ENCODE measurements at regions not wholly inside any gene's neighbourhood (a gene's known extent, or its start where the extent isn't known, plus 50 kb on each side); places are given as distances from the start of the nearest gene placed in this dataset.
"Not testable (repeated sequence)": the region's sequence is repeated elsewhere in the genome, so short reads cannot be mapped to it uniquely, and the experiment has no call there.

GRCh38 chr4:77273412-77273811, 116.4 kb downstream of the CCNG2 start:
- H3K36me3 ChIP-seq (ENCODE audit: control insufficient read depth in 2 of 2, insufficient read depth in 2 of 2, low read length in 1 of 2), result no peaks in the 10 kb centered on the region
- no peak overlapping the region for H2AFZ ChIP-seq (ENCODE audit: control insufficient read depth, low read depth, low read length)
- no TSS peak for BruUV-seq (replicated peaks)
- no peak for FAIRE-seq
- H3K9me3 ChIP-seq (replicated peaks; ENCODE audit: control insufficient read depth, insufficient read depth, low read length), result no peaks in the 10 kb centered on the region
- CTCF ChIA-PET, result interaction anchor here (1.3 to 2.2 kb wide), 4 partner anchors 8 to 84 kb away, joined by 3 to 6 read pairs (median 4); no protein-coding TSS in a partner anchor
- no peak for DNase-seq (ENCODE audit: low read depth, low spot score)
- H3K9ac ChIP-seq (ENCODE audit: control insufficient read depth, insufficient read depth, low read length), result no peak overlapping the region
- H3K4me3 ChIP-seq, result no peak overlapping the region
- no peak overlapping the region for H3K27ac ChIP-seq (ENCODE audit: control insufficient read depth, insufficient read depth)
- WGBS (ENCODE audit: insufficient coverage, insufficient replicate concordance, low lambda C conversion rate, missing lambda C conversion rate), result 7% methylated on average over 2 of the region's 2 CpGs
- ATAC-seq, result no peak
- H3K4me1 ChIP-seq (ENCODE audit: control insufficient read depth, insufficient read depth, low read length), result no peaks in the 10 kb centered on the region
- H3K79me2 ChIP-seq (ENCODE audit: control insufficient read depth, insufficient read depth, low read length), result no peaks in the 10 kb centered on the region
- RAD21 ChIA-PET (ENCODE audit: unreplicated experiment), result no interaction called here
- no peaks in the 10 kb centered on the region for H4K20me1 ChIP-seq (ENCODE audit: control insufficient read depth, insufficient read depth)
- H3K27me3 ChIP-seq (replicated peaks in 1 of 2; ENCODE audit: control insufficient read depth in 2 of 2, insufficient read depth in 2 of 2, low read length in 1 of 2), result no peaks in the 10 kb centered on the region; a peak in 1 of 4 replicates
- intact Hi-C loops (cut with micrococcal nuclease; ENCODE audit: unreplicated experiment) (no loop called here), in situ Hi-C loops (cut with MboI) (no loop called here)
- no peak for TF ChIP-seq RAD21 (IDR thresholded peaks at IDR 0.05; ENCODE audit: insufficient read depth, low read depth, low read length)
- TF ChIP-seq WRNIP1 (IDR thresholded peaks at IDR 0.05; ENCODE audit: borderline replicate concordance, low read depth, low read length), result no peak
- TF ChIP-seq BCL3 (IDR thresholded peaks at IDR 0.05; ENCODE audit: borderline replicate concordance, insufficient read depth, low read depth, low read length, poor library complexity, severe bottlenecking), result no peak
- TF ChIP-seq TCF12 (IDR thresholded peaks at IDR 0.05; ENCODE audit: low read depth, low read length), result no peak
- TF ChIP-seq RELB (IDR thresholded peaks at IDR 0.05; ENCODE audit: low read depth), result no peak
- TF ChIP-seq NFYB (IDR thresholded peaks at IDR 0.05; ENCODE audit: insufficient read depth, low read depth, low read length), result no peak
- H3K4me2 ChIP-seq (ENCODE audit: control insufficient read depth, insufficient read depth), result no peak overlapping the region
- SMC1A ChIA-PET (ENCODE audit: uncharacterized antibody, unreplicated experiment), result interaction anchor here (0.9 kb wide), 1 partner anchor 15 kb away, joined by 3 read pairs; no protein-coding TSS in a partner anchor
- POLR2A ChIA-PET, result no interaction called here

GRCh38 chr4:77279114-77279513, 122.1 kb downstream of the CCNG2 start:
- DNase-seq (ENCODE audit: low read depth, low spot score); ATAC-seq; BruUV-seq (replicated peaks); H2AFZ ChIP-seq (ENCODE audit: control insufficient read depth, low read depth, low read length); H3K79me2 ChIP-seq (ENCODE audit: control insufficient read depth, insufficient read depth, low read length); H3K4me1 ChIP-seq (ENCODE audit: control insufficient read depth, insufficient read depth, low read length); H3K9me3 ChIP-seq (replicated peaks; ENCODE audit: control insufficient read depth, insufficient read depth, low read length); H3K27me3 ChIP-seq (replicated peaks in 1 of 2; ENCODE audit: control insufficient read depth in 2 of 2, insufficient read depth in 2 of 2, low read length in 1 of 2); FAIRE-seq; H3K27ac ChIP-seq (ENCODE audit: control insufficient read depth, insufficient read depth); POLR2A ChIA-PET; in situ Hi-C loops (cut with MboI); CTCF ChIA-PET; H3K36me3 ChIP-seq (ENCODE audit: control insufficient read depth in 2 of 2, insufficient read depth in 2 of 2, low read length in 1 of 2); RAD21 ChIA-PET (ENCODE audit: unreplicated experiment); H4K20me1 ChIP-seq (ENCODE audit: control insufficient read depth, insufficient read depth); H3K4me2 ChIP-seq (ENCODE audit: control insufficient read depth, insufficient read depth); SMC1A ChIA-PET (ENCODE audit: uncharacterized antibody, unreplicated experiment); H3K4me3 ChIP-seq; intact Hi-C loops (cut with micrococcal nuclease; ENCODE audit: unreplicated experiment); H3K9ac ChIP-seq (ENCODE audit: control insufficient read depth, insufficient read depth, low read length): not testable (repeated sequence)
- WGBS (ENCODE audit: insufficient coverage, insufficient replicate concordance, low lambda C conversion rate, missing lambda C conversion rate), result 80% methylated on average over 2 of the region's 2 CpGs

Data from GM12878 (cell line).